Activated gamma-delta T cell (primary cell): ENCODE measurements at regions not wholly inside any gene's neighbourhood (a gene's known extent, or its start where the extent isn't known, plus 50 kb on each side); places are given as distances from the start of the nearest gene placed in this dataset.
"Not testable (repeated sequence)": the region's sequence is repeated elsewhere in the genome, so short reads cannot be mapped to it uniquely, and the experiment has no call there.

Experiments used
- DNase-seq: peaks from one replicate; lab custom pipeline; 2025; lab: John Stamatoyannopoulos, UW

GRCh38 chr7:68700414-68700813, 897.9 kb upstream of the AUTS2 start:
- DNase-seq: no peak

DNA sequence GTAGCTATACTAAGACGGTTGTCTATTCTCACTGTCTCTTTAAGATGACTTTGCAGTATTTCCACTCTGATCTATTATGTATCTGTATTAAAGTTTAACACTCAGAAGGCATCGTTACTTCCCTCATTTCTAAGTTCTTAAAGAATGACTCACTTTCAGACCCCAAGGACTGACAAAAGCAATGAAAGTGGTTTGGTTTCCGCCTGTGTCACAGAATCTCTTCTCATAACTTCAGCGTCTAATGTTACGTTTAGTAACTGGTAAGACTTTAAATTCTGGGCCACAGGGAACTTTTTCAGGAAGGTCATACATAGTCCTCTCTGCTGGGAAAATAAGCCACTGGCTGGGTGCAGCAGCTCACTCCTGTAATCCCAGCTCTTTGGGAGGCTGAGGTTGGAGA, 892.0 kb upstream of the AUTS2 start:
- no peak for DNase-seq

DNA sequence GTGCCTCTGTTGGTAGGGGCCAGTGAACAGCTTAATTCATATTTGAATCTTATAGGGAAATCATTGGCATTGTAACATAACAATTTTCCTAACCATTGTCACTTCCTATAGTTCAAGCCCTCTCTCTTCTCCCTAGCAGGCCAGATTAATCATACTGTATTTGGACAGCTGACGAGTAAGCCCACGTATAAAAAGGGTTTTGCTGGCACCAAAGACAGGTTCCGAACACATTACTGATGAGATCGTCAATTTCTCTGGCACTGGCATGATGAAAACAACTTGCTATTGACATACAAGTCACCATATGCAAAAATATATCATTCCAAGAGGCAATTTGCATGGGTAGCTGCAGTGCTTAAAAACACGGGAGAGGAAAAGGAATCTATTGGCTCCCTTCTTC, 891.1 kb upstream of the AUTS2 start:
- no peak for DNase-seq

DNA sequence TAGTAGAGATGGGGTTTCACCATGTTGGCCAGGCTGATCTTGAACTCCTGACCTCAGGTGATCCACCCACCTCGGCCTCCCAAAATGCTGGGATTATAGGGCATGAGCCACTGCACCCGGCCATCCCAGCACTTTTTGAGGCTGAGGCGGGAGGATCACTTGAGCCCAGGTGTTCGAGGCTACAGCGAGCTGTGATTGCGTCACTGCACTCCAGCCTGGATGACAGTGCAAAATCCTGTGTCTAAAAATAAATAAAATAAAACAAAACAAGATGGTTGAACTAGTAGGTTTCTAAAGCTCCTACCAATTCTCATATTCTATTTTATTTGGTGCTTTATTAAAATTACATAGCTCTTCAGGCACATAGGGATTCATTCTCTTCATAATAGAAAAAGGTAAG, 890.3 kb upstream of the AUTS2 start:
- no peak for DNase-seq

GRCh38 chr7:68712956-68713495, 885.2 kb upstream of the AUTS2 start:
- no peak for DNase-seq

GRCh38 chr7:68714135-68714534, 884.1 kb upstream of the AUTS2 start:
- not testable (repeated sequence) for DNase-seq

GRCh38 chr7:68715907-68716306, 882.4 kb upstream of the AUTS2 start:
- no peak for DNase-seq

GRCh38 chr7:68717176-68717575, 881.1 kb upstream of the AUTS2 start:
- no peak for DNase-seq

DNA sequence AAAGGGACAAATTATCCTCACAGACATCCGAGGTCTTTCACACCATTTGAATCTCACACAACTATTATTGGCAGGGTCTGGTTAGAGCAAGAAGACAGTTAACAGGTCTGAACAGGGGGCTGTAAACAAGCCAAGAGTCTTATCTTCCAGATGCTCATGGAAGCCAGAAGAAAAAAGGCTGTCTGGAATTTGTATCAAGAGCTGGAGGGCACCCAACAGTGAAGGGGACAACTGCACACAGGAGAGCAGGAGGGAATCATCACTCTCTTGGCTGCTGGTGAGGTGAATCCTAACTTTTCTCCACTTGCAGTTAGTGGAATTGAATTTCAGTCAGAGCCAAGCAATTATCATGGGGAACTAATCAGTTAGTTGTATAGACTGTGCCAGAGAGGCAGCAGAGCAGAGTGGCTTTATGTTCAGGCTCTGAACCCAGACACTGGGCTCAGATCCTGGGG, 880.2 kb upstream of the AUTS2 start:
- no peak for DNase-seq

- no peak for DNase-seq
Observed at GRCh38 chr7:68720697-68721096, 877.6 kb upstream of the AUTS2 start.

- DNase-seq: no peak
Observed at GRCh38 chr7:68722044-68722443, 876.2 kb upstream of the AUTS2 start.

GRCh38 chr7:68724965-68725364, 873.3 kb upstream of the AUTS2 start:
- no peak for DNase-seq

DNA sequence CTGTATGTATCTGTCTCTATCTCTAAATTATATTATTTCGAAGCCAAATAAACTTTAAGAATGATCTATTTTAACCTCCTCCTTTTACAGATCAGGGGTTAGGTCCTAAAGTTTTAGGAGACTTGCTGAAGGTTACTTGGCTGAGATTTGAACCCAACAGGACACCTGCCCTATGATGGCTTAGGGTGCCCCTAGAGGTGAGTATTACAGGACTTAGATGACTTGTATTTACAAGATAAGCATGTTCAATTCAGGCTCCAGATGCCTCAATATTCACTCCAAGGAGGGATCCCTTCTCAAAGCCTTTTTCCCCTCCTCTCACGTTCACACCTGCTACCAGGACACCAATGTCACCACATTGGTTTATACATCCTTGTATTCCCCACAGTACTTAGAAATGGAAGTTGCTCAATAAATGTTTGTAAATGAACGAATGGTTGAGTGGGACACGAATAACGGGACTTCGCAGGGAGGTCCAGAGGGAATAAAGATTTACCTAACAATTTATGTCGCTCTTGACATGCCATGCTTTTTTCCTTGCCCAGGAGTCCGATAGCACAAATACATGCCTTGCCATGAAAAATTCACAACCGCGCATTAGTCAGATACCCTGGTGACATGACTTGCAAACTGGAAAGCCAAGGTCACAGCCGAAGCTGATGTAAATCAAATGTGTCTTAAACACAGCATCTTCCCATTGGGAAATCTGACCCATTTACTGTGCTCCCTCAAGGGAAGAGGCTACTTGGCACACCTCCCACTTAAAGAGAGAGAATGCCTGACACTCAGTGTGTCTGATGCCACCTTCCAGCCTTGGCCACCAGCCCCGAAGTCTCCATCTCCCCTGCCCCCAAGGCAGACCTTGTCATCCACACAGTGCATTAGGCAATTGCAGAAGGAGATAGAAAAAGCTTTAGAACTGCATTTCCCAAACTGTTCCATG, 872.2 kb upstream of the AUTS2 start:
- no peak for DNase-seq

DNA sequence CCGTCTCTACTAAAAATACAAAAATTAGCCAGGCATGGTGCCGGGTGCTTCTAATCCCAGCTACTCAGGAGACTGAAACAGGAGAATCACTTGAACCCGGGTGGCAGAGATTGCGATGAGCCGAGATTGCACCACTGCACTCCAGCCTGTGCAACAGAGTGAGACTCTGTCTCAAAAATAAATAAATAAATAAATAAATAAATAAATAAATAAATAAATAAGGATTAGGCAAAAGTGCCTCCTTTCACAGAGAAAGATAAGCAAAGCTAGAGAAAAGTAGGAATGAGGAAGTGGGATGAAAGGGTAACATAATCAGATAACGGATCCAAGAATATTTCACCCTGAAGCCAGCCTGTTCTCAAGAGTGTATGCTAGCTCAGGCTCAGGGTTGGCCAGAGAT, 869.6 kb upstream of the AUTS2 start:
- not testable (repeated sequence) for DNase-seq

GRCh38 chr7:68729371-68729770, 868.9 kb upstream of the AUTS2 start:
- no peak for DNase-seq

- DNase-seq: no peak
Observed at GRCh38 chr7:68730194-68730593, 868.1 kb upstream of the AUTS2 start.

DNA sequence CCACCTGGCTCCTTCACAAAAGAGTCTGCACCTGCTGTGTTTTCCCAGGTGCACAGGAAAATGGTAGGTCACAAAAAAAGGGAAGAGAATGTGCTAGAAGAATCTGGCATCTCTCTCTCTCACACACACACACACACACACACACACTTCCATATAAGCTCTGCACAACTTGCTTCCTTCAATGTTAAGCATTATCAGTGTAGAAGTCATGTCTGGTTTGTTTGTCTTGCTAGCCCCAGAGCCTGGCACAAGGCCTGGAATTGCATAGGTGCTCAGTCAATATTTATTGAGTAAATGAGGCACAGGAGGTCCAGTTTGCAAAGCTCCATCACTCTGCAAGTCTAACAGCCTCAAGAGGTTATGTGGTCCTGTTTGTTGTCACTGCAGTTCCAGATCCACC, 867.3 kb upstream of the AUTS2 start:
- DNase-seq: no peak

- DNase-seq: no peak
Observed at GRCh38 chr7:68733219-68734153, 864.8 kb upstream of the AUTS2 start.

DNA sequence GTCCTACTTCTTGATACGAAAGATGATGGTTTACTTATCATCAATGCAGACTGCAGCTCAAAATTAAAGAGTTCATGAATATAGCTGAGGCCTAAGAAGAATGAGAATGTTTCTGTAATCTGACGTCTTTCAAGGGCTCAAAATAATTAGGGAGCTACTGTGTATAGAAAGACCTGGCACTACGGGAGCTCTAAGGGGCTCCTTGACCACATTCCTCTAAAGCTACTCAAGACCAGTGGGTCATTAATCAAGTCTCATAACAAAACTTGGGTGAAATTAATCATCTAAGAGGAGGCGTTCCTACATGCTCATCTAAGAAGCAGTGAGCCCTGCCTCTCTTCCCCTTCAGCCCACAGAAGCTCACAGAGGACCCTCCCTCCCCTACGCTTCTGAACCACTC, 863.8 kb upstream of the AUTS2 start:
- no peak for DNase-seq

DNA sequence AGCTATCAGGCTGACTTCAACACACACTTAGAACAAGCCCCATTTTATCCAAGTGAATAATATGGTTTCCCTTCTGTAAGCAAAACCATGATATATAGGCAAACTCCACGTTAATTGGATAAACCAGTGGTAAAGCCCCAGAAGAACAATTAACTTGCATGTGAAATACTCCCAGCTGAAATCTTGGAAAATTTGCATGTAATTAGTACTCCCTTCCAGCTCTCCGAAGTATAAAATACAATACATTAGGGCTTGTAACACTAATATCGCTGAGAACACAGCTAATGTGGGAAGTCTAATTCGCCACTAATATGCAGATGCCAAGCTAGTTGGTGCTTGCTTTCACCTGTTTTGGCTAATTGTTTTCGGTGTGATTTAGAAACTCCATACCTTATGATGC, 859.0 kb upstream of the AUTS2 start:
- no peak for DNase-seq

DNA sequence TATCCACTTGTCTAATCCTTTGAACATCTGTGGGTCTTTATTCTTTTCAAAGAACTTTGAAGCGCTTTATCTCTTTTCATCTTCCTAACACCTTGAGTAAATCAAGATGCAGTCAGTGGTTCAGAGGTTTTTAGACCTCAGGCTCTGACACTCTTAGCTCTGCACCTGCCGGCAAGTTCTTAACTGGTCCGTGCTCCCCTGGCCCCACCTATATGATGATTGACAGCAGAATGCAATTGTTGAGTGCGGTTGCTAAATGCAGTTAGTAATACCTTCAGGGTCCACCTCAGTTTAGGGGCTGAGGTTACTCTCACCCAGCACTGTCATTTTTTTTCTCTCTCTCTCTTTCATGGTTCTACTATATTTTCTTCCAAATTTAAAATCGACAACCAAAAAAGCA, 854.2 kb upstream of the AUTS2 start:
- no peak for DNase-seq
